Motor neuron (in vitro differentiated cells): ENCODE measurements at regions not wholly inside any gene's neighbourhood (a gene's known extent, or its start where the extent isn't known, plus 50 kb on each side); places are given as distances from the start of the nearest gene placed in this dataset.
"Not testable (repeated sequence)": the region's sequence is repeated elsewhere in the genome, so short reads cannot be mapped to it uniquely, and the experiment has no call there.

Experiments used
- ATAC-seq, 8 experiments: fragments of 200-7000 bp; cut with Tn5 transposase; replicated peaks in 6 of 8; 2 replicates each; pipeline ENCODE4 v1.8.0; 2021; ENCODE audit warnings: mild to moderate bottlenecking in 8 of 8, moderate library complexity in 8 of 8
- H3K27ac ChIP-seq, 2 donors: fragments of 250-450 bp; sonication (Bioruptor Pico); 2 replicates each; pipeline ENCODE4 v1.9.0; 2021; ENCODE audit warnings: antibody characterized with exemption in 2 of 2, mild to moderate bottlenecking in 2 of 2, moderate library complexity in 1 of 2
- H3K4me1 ChIP-seq, 2 donors: fragments of 250-450 bp; sonication (Bioruptor Pico); replicated peaks in 1 of 2; 2 replicates each; pipeline ENCODE4 v1.6.1; 2021; ENCODE audit warnings: antibody characterized with exemption in 2 of 2, mild to moderate bottlenecking in 2 of 2, moderate library complexity in 1 of 2
- H3K4me3 ChIP-seq, 5 donors: fragments of 250-450 bp; sonication (Bioruptor Pico); 2 replicates each; pipeline ENCODE4 v1.9.0; 2021; ENCODE audit warnings: antibody characterized with exemption in 5 of 5, mild to moderate bottlenecking in 5 of 5, moderate library complexity in 4 of 5
- WGBS, 10 experiments: fragments of 450-650 bp; shearing (Covaris generic); methylation state at CpG; one replicate each; pipeline ENCODE4 v1.0.0; 2022; 5-methylcytosine and 5-hydroxymethylcytosine counted together
- in situ Hi-C, 9 experiments: fragments of 400-800 bp; cut with MboI; loops; one replicate each; pipeline ENCODE4 v1.15.0; 2021; ENCODE audit warnings: low sequenced_read_pairs in 9 of 9, low pct_unique_long_range_greater_than_20kb in 2 of 9; ENCODE audit not compliant: unreplicated experiment in 9 of 9

GRCh38 chr9:26682041-26682440 lies 210.6 kb downstream of the CAAP1 start:
- 20 to 100% (median 77%) methylated on average over 3 to 4 of the region's 4 CpGs; no CpG with 5 or more reads in 1 of the 10 experiments for WGBS, 10 experiments
- ATAC-seq = no peak
- Histone ChIP-seq H3K4me3 (no peak overlapping the region), H3K4me1 (peaks cover 35 to 36% of the 10 kb centered on the region in 2 donors), H3K27ac (no peak overlapping the region)
- in situ Hi-C loops = no loop called here

GRCh38 chr9:26677965-26678706 lies 214.5 kb downstream of the CAAP1 start:
- peaks cover 38 to 41% of the 10 kb centered on the region in 2 donors for H3K4me1 ChIP-seq
- 10 to 48% (median 25%) methylated on average over 2 to 4 of the region's 4 CpGs; no CpG with 5 or more reads in 1 of the 10 experiments for WGBS, 10 experiments
- H3K27ac ChIP-seq = no peak overlapping the region
- ATAC-seq = peak in 6 of 8 experiments; percentile 12 to 93 (median 86)
- H3K4me3 ChIP-seq = no peak overlapping the region
- in situ Hi-C loops = no loop called here

- H3K4me3 ChIP-seq = no peak overlapping the region
- 0 to 100% (median 88%) methylated on average over 1 to 3 of the region's 3 CpGs; no CpG with 5 or more reads in 2 of the 10 experiments for WGBS, 10 experiments
- peaks cover 44 to 66% of the 10 kb centered on the region in 2 donors for H3K4me1 ChIP-seq
- no peak overlapping the region for H3K27ac ChIP-seq
- ATAC-seq = peak in 2 of 8 experiments; percentile 42 to 46
- in situ Hi-C loops = no loop called here
These were observed 217.6 kb downstream of the CAAP1 start for GRCh38 chr9:26675035-26675434.

- in situ Hi-C loops = no loop called here
These were observed 219.3 kb downstream of the CAAP1 start for GRCh38 chr9:26673261-26673660.

GRCh38 chr9:26669701-26670670 lies 222.6 kb downstream of the CAAP1 start:
- Histone ChIP-seq H3K4me3 (no peak overlapping the region), H3K4me1 (peaks cover 37 to 60% of the 10 kb centered on the region in 2 donors), H3K27ac (peak overlapping the region; percentile 22 to 66)
- ATAC-seq = peak in 7 of 8 experiments; percentile 19 to 90 (median 83)
- in situ Hi-C loops = no loop called here
- 0 to 62% (median 20%) methylated on average over 1 to 5 of the region's 5 CpGs; no CpG with 5 or more reads in 3 of the 10 experiments for WGBS, 10 experiments

More at GRCh38 chr9:26673261-26673660, 219.3 kb downstream of the CAAP1 start:
- ATAC-seq = no peak
- H3K4me1 ChIP-seq = peaks cover 47 to 69% of the 10 kb centered on the region in 2 donors
- H3K27ac ChIP-seq = no peak overlapping the region
- no peak overlapping the region for H3K4me3 ChIP-seq

- ATAC-seq = no peak
- Histone ChIP-seq H3K4me1 (peaks cover 28 to 48% of the 10 kb centered on the region in 2 donors), H3K27ac (no peak overlapping the region), H3K4me3 (no peak overlapping the region)
- WGBS, 10 experiments = 8 to 100% (median 70%) methylated on average over 1 of the region's 1 CpG; no CpG with 5 or more reads in 4 of the 10 experiments
- in situ Hi-C loops = no loop called here
These were observed 224.7 kb downstream of the CAAP1 start for GRCh38 chr9:26667882-26668281.

GRCh38 chr9:26665666-26666065 lies 226.9 kb downstream of the CAAP1 start:
- Histone ChIP-seq H3K4me1 (peaks cover 25 to 30% of the 10 kb centered on the region in 2 donors), H3K27ac (no peak overlapping the region), H3K4me3 (no peak overlapping the region)
- WGBS, 10 experiments = 6 to 100% (median 63%) methylated on average over 1 to 3 of the region's 3 CpGs; no CpG with 5 or more reads in 3 of the 10 experiments
- in situ Hi-C loops = no loop called here
- peak in 3 of 8 experiments; percentile 23 to 74 (median 35) for ATAC-seq

- 100% methylated on average over 1 of the region's 49 CpGs; no CpG with 5 or more reads in 9 of the 10 experiments for WGBS, 10 experiments
- H3K27ac ChIP-seq, in situ Hi-C loops, H3K4me3 ChIP-seq, ATAC-seq: not testable (repeated sequence)
- peaks cover 11 to 16% of the 10 kb centered on the region in 2 donors for H3K4me1 ChIP-seq
These were observed 228.4 kb downstream of the CAAP1 start for GRCh38 chr9:26664087-26664773.

- in situ Hi-C loops = no loop called here
- no peak overlapping the region for H3K4me3 ChIP-seq
- ATAC-seq = no peak
- H3K4me1 ChIP-seq = peaks cover 2 to 7% of the 10 kb centered on the region in 2 donors
- no peak overlapping the region for H3K27ac ChIP-seq
- WGBS, 10 experiments = 0 to 100% (median 83%) methylated on average over 1 of the region's 1 CpG; no CpG with 5 or more reads in 3 of the 10 experiments
These were observed 230.1 kb downstream of the CAAP1 start for GRCh38 chr9:26662476-26662875.

GRCh38 chr9:26658476-26658875 lies 234.1 kb downstream of the CAAP1 start:
- no peak overlapping the region for H3K27ac ChIP-seq
- WGBS, 10 experiments = 0 to 60% (median 13%) methylated on average over 1 to 3 of the region's 3 CpGs; no CpG with 5 or more reads in 1 of the 10 experiments
- in situ Hi-C loops = no loop called here
- H3K4me1 ChIP-seq = peaks cover 8 to 12% of the 10 kb centered on the region in 2 donors
- ATAC-seq = no peak
- H3K4me3 ChIP-seq = no peak overlapping the region

- in situ Hi-C loops = no loop called here
- Histone ChIP-seq H3K4me3 (no peak overlapping the region), H3K4me1 (peaks cover 8 to 12% of the 10 kb centered on the region in 2 donors), H3K27ac (no peak overlapping the region)
- 33 to 100% (median 72%) methylated on average over 1 to 2 of the region's 2 CpGs; no CpG with 5 or more reads in 2 of the 10 experiments for WGBS, 10 experiments
- ATAC-seq = no peak
These were observed 234.6 kb downstream of the CAAP1 start for GRCh38 chr9:26657958-26658357.

- Histone ChIP-seq H3K4me3 (no peak overlapping the region), H3K4me1 (peaks cover 8 to 9% of the 10 kb centered on the region in 2 donors), H3K27ac (peak overlapping the region in 1 of 2 donors; percentile 13)
- in situ Hi-C loops = no loop called here
- ATAC-seq = peak in 7 of 8 experiments; percentile 67 to 96 (median 86)
- 22 to 77% (median 45%) methylated on average over 3 to 12 of the region's 14 CpGs for WGBS, 10 experiments
These were observed 236.4 kb downstream of the CAAP1 start for GRCh38 chr9:26656003-26656870.
